Mucosa of rectum (tissue), 2 donors: ENCODE measurements at regions not wholly inside any gene's neighbourhood (a gene's known extent, or its start where the extent isn't known, plus 50 kb on each side); places are given as distances from the start of the nearest gene placed in this dataset.

Experiments
- H3K27ac ChIP-seq, 2 donors: one replicate each; pipeline ENCODE4 v1.7.0; 2013; ENCODE audit warnings: inconsistent platforms in 2 of 2, low read depth in 2 of 2, low read length in 2 of 2
- H3K27me3 ChIP-seq, 2 donors: one replicate each; pipeline ENCODE4 v1.7.0; 2013; ENCODE audit warnings: low read length in 2 of 2; ENCODE audit not compliant: control insufficient read depth in 2 of 2, insufficient read depth in 2 of 2
- H3K36me3 ChIP-seq, 2 donors: one replicate each; pipeline ENCODE4 v1.7.0; 2013; ENCODE audit warnings: low read length in 2 of 2; ENCODE audit not compliant: control insufficient read depth in 2 of 2, insufficient read depth in 2 of 2
- H3K4me1 ChIP-seq, 2 donors: one replicate each; pipeline ENCODE4 v1.7.0; 2013; ENCODE audit warnings: low read length in 2 of 2, mild to moderate bottlenecking in 1 of 2; ENCODE audit not compliant: control insufficient read depth in 2 of 2, insufficient read depth in 2 of 2
- H3K4me3 ChIP-seq, 2 donors: one replicate each; pipeline ENCODE4 v1.7.0; 2013; ENCODE audit warnings: low read length in 2 of 2
- H3K9ac ChIP-seq, 2 donors: one replicate each; pipeline ENCODE4 v1.7.0; 2013; ENCODE audit warnings: low read length in 2 of 2, low read depth in 1 of 2, mild to moderate bottlenecking in 1 of 2
- H3K9me3 ChIP-seq, 2 donors: one replicate each; pipeline ENCODE4 v1.7.0; 2013; ENCODE audit warnings: low read length in 2 of 2; ENCODE audit not compliant: control insufficient read depth in 2 of 2
- donor health status: healthy.
- donor health status: Normal muscosa, but diverticular disease.

DNA sequence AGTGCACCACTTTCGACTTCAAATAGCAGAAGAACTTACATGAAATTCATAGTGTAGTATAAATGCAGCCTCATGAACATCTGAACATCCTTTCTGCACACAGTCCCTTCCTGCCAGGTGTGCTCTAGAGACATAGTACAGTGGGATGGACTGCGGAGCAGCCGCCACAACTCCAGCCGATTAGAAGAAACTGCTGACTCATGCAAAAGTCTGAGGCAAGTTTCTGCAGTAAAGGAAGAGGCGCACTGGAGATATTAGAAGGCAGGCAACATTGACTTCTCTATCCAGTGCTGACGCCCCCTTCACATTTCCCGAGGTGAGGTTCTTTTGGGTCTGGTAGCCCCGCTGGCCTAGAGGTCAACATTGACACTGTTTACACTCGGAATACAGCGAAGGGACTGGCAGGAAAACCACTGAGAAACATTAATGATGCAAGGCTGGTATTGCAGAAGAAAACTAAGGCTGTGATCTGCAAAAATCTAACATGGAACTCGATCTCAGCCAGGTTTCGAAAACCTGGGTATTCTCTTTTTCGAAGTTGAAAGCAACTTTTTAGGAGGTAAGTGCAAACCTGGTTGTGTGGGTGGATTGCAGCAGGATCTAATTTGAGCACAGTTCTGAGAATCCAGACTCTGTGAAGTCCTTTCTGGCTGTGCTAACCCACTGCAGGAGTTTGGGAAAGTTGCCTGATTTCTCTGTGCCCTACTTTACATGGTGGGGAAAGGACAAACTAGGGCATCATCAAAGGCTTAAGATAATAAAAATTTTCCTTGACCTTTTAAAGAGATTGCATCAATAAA, 90.7 kb downstream of the CDC7 start:
- Histone ChIP-seq H3K27me3 (no peaks in the 10 kb centered on the region), H3K4me3 (no peak overlapping the region), H3K27ac (no peak overlapping the region), H3K4me1 (no peaks in the 10 kb centered on the region), H3K9ac (no peak overlapping the region), H3K36me3 (no peaks in the 10 kb centered on the region), H3K9me3 (no peaks in the 10 kb centered on the region)

DNA sequence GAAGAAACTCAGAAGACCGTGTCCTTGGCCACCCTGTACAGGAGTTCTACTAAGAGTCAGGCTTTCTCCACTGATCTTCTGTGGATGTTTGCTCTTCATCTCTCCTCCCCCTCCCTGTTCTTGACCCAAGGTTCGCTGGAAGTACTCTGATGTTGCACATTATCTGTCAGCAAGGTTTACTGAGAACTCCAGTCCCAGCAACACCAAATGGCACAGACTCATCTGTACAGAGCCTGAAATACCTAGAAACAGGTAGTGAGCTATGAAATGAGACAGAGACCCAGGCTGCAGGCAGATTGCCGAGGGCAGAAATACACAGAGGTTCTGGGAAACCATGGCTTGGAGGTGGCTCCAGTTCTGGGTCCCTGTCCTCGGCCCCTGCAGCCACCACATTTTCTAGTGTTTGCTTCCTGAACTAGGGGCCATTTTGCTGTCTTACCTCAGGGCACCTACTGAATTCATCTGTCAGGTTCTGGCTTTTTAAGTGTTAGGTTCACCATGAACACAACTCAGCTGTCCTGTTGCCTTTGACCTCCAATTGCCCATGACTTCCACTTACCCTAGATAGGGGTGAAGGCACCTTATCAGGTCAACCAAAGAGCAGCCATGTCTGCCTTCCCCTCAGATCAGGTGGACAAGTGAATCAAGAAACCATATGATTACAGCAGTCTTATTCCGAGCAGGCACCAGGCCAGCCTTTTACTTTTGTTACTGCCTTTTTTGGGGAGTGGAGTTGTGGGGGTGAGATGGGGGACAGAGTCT, 92.2 kb downstream of the CDC7 start:
- Histone ChIP-seq H3K27ac (no peak overlapping the region), H3K27me3 (no peaks in the 10 kb centered on the region), H3K9ac (no peak overlapping the region), H3K4me3 (no peak overlapping the region), H3K36me3 (no peaks in the 10 kb centered on the region), H3K4me1 (no peaks in the 10 kb centered on the region), H3K9me3 (no peaks in the 10 kb centered on the region)

DNA sequence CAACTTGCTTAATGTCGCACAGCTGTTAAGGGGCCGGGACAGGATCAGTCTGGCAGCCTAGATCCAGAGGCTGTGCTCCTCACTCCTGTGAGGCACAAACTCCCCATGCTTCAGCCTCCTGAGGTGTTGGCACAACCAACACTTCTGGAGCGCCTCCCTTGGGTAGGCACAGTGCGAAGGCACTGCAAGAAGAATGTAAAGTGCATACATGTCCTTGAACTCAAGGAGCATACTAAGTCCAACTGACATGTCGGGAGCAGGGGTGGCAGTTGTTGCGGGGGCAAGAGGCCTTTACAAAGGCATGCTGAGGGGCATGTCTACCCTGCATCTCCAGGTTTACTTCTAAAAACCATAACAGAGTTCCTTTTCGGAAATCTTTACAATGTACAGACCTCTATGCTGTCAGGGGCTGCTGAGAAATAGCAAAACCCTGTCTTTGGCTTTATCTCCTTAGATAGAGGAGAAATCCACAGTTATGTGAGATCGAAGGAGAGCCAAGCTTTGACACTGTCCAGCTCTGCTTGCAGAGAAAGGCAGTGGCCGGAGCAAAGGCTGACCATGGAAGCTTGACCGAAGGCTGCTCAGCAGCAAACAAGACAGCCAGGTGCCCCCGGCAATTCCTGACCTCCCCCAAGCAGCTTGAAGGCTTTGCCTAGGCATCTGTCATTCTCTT, 93.9 kb downstream of the CDC7 start:
- H3K27ac ChIP-seq, result no peak overlapping the region
- H3K4me3 ChIP-seq, result no peak overlapping the region
- H3K4me1 ChIP-seq, result no peaks in the 10 kb centered on the region
- H3K9ac ChIP-seq, result no peak overlapping the region
- no peaks in the 10 kb centered on the region for H3K27me3 ChIP-seq
- no peaks in the 10 kb centered on the region for H3K36me3 ChIP-seq
- H3K9me3 ChIP-seq, result no peaks in the 10 kb centered on the region

DNA sequence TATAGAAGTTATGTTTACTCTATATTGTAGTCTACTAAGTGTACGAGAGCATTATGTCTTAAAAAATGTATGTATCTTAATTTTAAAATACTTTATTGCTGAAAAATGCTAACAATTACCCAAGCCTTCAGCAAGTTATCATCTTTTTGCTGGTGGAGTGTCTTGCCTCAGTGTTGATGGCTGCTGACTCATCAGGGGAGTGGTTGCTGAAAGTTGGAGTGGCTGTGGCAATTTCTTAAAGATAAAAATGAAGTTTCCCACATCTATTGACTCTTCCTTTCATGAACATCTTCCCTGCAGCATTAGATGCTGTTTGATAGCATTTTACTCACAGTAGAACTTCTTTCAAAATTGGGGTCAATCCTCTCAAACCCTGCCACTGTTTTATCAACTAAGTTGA, 95.8 kb downstream of the CDC7 start:
- Histone ChIP-seq H3K27ac (no peak overlapping the region), H3K9ac (no peak overlapping the region), H3K36me3 (no peaks in the 10 kb centered on the region), H3K27me3 (no peaks in the 10 kb centered on the region), H3K9me3 (no peaks in the 10 kb centered on the region), H3K4me1 (no peaks in the 10 kb centered on the region), H3K4me3 (no peak overlapping the region)

DNA sequence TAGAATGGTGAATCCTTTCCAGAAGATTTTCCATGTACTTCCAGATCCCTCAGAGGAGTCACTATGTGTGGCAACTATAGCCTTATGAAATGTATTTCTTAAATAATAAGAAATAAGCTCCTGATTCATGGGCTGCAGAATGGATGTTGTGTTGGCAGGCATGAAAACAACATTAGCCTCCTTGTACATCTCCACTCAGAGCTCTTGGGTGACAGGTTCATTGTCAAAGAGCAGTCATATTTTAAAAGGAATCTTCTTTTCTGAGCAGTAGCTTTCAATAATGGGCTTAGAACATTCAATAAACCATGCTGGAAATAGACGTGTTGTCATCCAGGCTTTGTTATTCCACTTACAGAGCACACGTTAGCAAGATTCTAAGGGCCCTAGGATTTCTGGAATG, 96.6 kb downstream of the CDC7 start:
- Histone ChIP-seq H3K4me1 (no peaks in the 10 kb centered on the region), H3K9me3 (no peaks in the 10 kb centered on the region), H3K4me3 (no peak overlapping the region), H3K9ac (no peak overlapping the region), H3K27me3 (no peaks in the 10 kb centered on the region), H3K27ac (no peak overlapping the region), H3K36me3 (no peaks in the 10 kb centered on the region)

DNA sequence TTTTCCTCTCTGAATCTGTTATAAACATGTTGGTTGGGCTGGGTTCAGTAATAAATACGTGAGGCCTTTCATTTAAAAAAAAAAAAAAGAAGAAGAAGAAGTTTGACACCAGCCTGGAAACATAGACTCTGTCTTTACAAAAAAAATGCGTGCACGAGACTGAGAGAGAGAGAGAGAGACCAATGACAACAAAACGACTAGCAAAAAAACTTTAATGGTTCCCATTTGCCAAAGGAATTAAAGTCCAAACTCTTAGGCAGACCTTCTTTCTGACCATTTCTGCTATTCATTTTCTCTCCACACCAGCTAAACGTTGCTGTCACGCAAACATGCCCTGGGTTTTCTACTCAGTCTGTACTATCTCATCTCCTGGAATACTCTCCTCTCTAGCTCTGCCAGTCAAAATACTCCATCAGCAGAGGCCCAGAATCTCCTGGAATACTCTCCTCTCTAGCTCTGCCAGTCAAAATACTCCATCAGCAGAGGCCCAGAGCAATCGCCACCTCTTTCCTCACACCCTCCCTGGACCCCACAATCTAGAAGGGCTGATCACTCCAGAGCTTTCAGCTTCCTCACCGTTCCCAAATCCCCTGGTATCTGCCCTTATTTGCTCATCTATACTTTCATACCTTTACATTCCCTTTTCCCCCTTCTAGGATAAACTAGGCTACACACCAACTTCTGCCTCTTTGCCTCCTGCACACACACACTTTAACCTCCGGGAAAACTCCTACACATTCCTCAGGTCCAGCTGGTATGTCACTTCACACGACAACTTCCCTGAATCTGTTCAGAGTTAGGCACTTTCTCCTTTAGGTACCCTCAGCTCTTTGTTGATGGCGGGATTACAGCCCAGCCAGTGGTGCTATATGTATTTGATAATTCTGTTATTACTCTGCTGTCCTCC, 100.0 kb downstream of the CDC7 start:
- Histone ChIP-seq H3K27ac (no peak overlapping the region), H3K27me3 (no peaks in the 10 kb centered on the region), H3K4me3 (no peak overlapping the region), H3K9me3 (no peaks in the 10 kb centered on the region), H3K4me1 (no peaks in the 10 kb centered on the region), H3K9ac (no peak overlapping the region), H3K36me3 (no peaks in the 10 kb centered on the region)

DNA sequence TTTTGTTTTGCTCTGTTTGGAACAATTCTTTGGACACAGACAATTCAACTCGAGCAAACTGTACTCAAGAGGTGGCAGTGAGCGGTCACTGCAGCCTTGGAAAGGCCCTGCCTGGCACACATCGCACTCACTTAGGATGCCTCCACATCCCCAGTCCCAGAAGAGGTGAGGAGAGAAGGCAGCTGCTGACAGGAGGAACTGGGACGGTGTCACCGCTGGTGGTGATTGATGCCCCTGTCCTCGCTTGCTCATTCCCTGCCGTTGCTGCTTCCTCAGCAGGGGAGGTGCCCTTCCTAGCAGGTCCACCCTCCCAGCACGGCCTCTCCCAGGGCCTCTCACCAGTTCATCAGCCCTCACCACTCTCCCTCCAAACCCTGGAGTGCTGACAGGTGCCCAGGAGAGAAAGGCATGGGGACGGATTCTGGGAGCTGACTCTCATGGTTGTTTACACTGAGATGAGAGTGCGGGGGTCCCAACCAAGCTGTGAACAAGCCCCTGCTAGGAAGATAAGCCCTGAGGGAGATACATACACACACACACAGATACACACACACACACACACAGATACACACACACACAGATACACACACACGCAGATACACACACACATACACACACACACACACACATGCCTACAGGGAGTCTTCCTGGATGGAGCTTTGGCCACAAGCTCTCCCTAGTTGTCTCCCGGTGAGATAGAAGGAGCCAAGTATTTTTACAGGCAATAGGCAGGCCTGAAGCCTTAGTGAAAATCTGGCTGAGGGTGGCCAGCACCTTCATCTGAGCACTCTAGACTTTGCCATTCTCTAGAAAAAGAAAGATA, 101.1 kb downstream of the CDC7 start:
- Histone ChIP-seq H3K27ac (no peak overlapping the region), H3K27me3 (no peaks in the 10 kb centered on the region)

DNA sequence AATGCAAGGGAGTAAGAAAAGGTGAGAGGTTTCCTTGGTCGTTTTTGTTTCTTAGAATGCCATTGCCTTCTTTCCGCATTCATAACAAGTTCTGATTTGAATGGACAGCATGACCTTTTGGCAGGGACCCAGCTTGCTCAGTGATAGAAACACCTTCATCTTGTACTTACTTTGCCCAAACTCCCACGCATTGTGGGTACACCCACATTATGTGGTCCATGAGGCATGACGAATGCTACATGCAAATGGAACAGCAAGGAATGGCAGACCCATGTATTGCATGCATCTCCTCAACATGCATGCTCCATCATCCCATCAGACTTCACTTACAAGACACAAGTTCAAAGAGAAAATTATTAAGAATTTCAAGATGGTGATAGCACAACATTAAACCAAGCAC, 102.8 kb downstream of the CDC7 start:
- Histone ChIP-seq H3K9ac (no peak overlapping the region), H3K9me3 (no peaks in the 10 kb centered on the region), H3K27me3 (no peaks in the 10 kb centered on the region), H3K4me1 (no peaks in the 10 kb centered on the region), H3K4me3 (no peak overlapping the region), H3K36me3 (no peaks in the 10 kb centered on the region), H3K27ac (no peak overlapping the region)

More for the DNA sequence above, 101.1 kb downstream of the CDC7 start:
- no peak overlapping the region for H3K9ac ChIP-seq
- no peaks in the 10 kb centered on the region for H3K9me3 ChIP-seq
- no peaks in the 10 kb centered on the region for H3K36me3 ChIP-seq
- no peak overlapping the region for H3K4me3 ChIP-seq
- H3K4me1 ChIP-seq, result no peaks in the 10 kb centered on the region

DNA sequence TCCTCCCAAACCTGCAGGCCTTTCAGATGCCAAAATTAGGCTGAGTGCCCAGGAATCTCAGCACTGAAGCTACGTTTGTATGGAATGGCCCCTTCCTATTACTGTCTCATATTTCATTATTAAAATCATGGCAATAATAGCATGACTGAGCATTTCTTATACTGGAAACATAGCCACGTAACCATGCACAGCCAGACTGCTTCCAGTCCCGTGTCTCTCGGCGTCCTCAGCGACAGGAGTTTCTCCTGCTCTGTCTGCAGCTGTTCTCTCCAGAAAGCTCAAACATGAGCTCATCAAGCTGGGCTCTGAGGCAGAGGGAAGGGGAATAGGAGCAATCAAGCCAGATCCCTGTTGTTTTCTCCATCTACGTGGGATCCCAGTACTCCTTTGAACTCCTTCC, 104.0 kb downstream of the CDC7 start:
- Histone ChIP-seq H3K4me3 (no peak overlapping the region), H3K9ac (no peak overlapping the region), H3K36me3 (no peaks in the 10 kb centered on the region), H3K27me3 (no peaks in the 10 kb centered on the region), H3K27ac (no peak overlapping the region), H3K4me1 (no peaks in the 10 kb centered on the region), H3K9me3 (no peaks in the 10 kb centered on the region)
